ENCODE measurements at regions not wholly inside any gene's neighbourhood (a gene's known extent, or its start where the extent isn't known, plus 50 kb on each side); places are given as distances from the start of the nearest gene placed in this dataset.

DNA sequence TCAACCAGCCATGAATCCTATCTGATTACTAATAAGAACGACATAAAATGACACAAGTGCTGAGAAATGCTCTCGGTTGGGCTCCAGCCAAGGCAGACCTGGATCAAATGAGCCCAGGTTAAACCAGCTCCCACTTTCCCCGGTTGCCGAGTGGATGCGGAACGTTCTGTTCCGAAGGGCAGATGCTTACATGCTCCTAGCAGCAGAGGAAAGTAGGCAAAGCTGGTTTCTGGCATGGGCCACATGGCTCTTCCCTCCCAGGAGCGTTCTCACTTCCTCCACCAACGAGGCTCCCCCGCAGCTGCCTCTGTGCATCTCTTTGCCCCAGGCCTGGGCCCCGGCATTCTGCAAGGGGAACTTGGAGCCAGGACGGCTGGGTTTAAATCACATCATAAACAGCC, 61.8 kb upstream of the SDK1 start:
- WGBS, 2 donors (ENCODE audit: extremely low coverage in 2 of 2, insufficient read length in 2 of 2, insufficient replicate concordance in 1 of 2), result no CpG with 5 or more reads among the region's 12 CpGs
- no peak overlapping the region for H3K23ac ChIP-seq (ENCODE audit: low read depth, low read length, poor library complexity)
- H3K4me2 ChIP-seq (ENCODE audit: insufficient read depth, low read length, poor library complexity, severe bottlenecking), result no peak overlapping the region
- H2BK5ac ChIP-seq (ENCODE audit: low read length), result no peak overlapping the region
- H2AFZ ChIP-seq (ENCODE audit: low read length), result no peak overlapping the region
- no peak overlapping the region for H3K4ac ChIP-seq (ENCODE audit: low read length)
- H2BK15ac ChIP-seq (ENCODE audit: low read length), result no peak overlapping the region
- no peaks in the 10 kb centered on the region for H3K79me1 ChIP-seq (ENCODE audit: low read depth, low read length)
- no peak overlapping the region for H3K14ac ChIP-seq (ENCODE audit: low read length)
- H3K27me3 ChIP-seq (ENCODE audit: control insufficient read depth in 3 of 3, insufficient read depth in 3 of 3, low read depth in 1 of 3, low read length in 3 of 3), result no peaks in the 10 kb centered on the region
- no peak for DNase-seq (ENCODE audit: low spot score)
- no peak overlapping the region for H3K18ac ChIP-seq (ENCODE audit: low read length)
- H3K27ac ChIP-seq (replicated peaks; ENCODE audit: low read length), result no peak overlapping the region
- H2BK12ac ChIP-seq (ENCODE audit: low read length), result no peak overlapping the region
- H3K9me3 ChIP-seq (replicated peaks in 1 of 2; ENCODE audit: control insufficient read depth in 2 of 2, insufficient read depth in 1 of 2, low read depth in 1 of 2, low read length in 2 of 2), result peaks cover 0 to 2% of the 10 kb centered on the region in 2 donors
- peaks cover 2 to 8% of the 10 kb centered on the region in 2 donors for H3K4me1 ChIP-seq (ENCODE audit: control insufficient read depth in 2 of 2, insufficient read depth in 1 of 2, low read depth in 1 of 2, low read length in 2 of 2)
- H4K8ac ChIP-seq (ENCODE audit: low read depth, low read length), result no peak overlapping the region
- H3K9ac ChIP-seq (ENCODE audit: low read depth, low read length, poor library complexity), result no peak overlapping the region
- no peak overlapping the region for H2AK5ac ChIP-seq (ENCODE audit: low read depth, low read length)
- H3K4me3 ChIP-seq (ENCODE audit: low read length in 2 of 2), result no peak overlapping the region
- no peak overlapping the region for H2BK120ac ChIP-seq (ENCODE audit: low read depth, low read length)
- no peak overlapping the region for H4K91ac ChIP-seq (ENCODE audit: low read depth, low read length, poor library complexity)
- H3K36me3 ChIP-seq (replicated peaks in 1 of 2; ENCODE audit: control insufficient read depth in 2 of 2, insufficient read depth in 2 of 2, low read length in 2 of 2), result no peaks in the 10 kb centered on the region

DNA sequence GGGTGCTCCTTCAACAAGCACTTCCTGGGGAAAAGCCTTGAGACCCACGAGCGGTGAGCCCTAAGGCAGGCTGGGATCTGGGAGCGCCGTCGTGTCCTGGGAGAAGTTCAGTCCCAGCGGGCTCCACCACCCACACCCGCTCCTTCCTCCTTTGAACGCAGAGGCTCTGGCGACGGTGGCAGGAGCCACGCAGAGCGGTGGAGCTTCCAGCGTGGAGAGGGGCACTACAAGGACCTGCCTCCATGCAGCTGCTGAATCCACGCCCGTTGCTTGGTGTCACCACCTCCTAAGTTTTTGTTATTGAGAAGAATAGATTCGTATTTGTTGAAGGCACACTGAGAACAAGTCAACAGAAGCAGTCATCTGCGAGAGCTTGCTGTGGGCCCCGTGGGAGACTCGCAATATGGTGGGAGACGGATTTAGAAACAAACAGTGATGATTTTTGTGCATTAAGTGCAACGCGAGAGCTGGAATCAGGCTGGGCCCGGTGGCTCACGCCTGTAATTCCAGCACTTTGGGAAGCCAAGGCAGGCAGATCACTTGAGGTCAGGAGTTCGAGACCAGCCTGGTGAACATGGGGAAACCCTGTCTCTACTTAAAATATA, 60.1 kb upstream of the SDK1 start:
- Histone ChIP-seq H3K79me1 (ENCODE audit: low read depth, low read length) (no peaks in the 10 kb centered on the region), H3K4me3 (ENCODE audit: low read length in 2 of 2) (no peak overlapping the region), H3K23ac (ENCODE audit: low read depth, low read length, poor library complexity) (no peak overlapping the region), H4K91ac (ENCODE audit: low read depth, low read length, poor library complexity) (peak overlapping the region; percentile 12), H3K4me1 (ENCODE audit: control insufficient read depth in 2 of 2, insufficient read depth in 1 of 2, low read depth in 1 of 2, low read length in 2 of 2) (peaks cover 2 to 14% of the 10 kb centered on the region in 2 donors), H3K4ac (ENCODE audit: low read length) (no peak overlapping the region), H3K18ac (ENCODE audit: low read length) (no peak overlapping the region), H3K27ac (replicated peaks; ENCODE audit: low read length) (no peak overlapping the region), H2BK120ac (ENCODE audit: low read depth, low read length) (no peak overlapping the region), H3K9me3 (replicated peaks in 1 of 2; ENCODE audit: control insufficient read depth in 2 of 2, insufficient read depth in 1 of 2, low read depth in 1 of 2, low read length in 2 of 2) (no peaks in the 10 kb centered on the region), H4K8ac (ENCODE audit: low read depth, low read length) (no peak overlapping the region), H2BK15ac (ENCODE audit: low read length) (no peak overlapping the region), H3K9ac (ENCODE audit: low read depth, low read length, poor library complexity) (peak overlapping the region; percentile 4), H2BK12ac (ENCODE audit: low read length) (no peak overlapping the region), H3K27me3 (ENCODE audit: control insufficient read depth in 3 of 3, insufficient read depth in 3 of 3, low read depth in 1 of 3, low read length in 3 of 3) (no peaks in the 10 kb centered on the region), H2AK5ac (ENCODE audit: low read depth, low read length) (no peak overlapping the region), H3K4me2 (ENCODE audit: insufficient read depth, low read length, poor library complexity, severe bottlenecking) (no peak overlapping the region), H3K36me3 (replicated peaks in 1 of 2; ENCODE audit: control insufficient read depth in 2 of 2, insufficient read depth in 2 of 2, low read length in 2 of 2) (no peaks in the 10 kb centered on the region), H2AFZ (ENCODE audit: low read length) (no peak overlapping the region), H2BK5ac (ENCODE audit: low read length) (no peak overlapping the region), H3K14ac (ENCODE audit: low read length) (no peak overlapping the region)
- no CpG with 5 or more reads among the region's 25 CpGs for WGBS, 2 donors (ENCODE audit: extremely low coverage in 2 of 2, insufficient read length in 2 of 2, insufficient replicate concordance in 1 of 2)
- no peak for DNase-seq (ENCODE audit: low spot score)

DNA sequence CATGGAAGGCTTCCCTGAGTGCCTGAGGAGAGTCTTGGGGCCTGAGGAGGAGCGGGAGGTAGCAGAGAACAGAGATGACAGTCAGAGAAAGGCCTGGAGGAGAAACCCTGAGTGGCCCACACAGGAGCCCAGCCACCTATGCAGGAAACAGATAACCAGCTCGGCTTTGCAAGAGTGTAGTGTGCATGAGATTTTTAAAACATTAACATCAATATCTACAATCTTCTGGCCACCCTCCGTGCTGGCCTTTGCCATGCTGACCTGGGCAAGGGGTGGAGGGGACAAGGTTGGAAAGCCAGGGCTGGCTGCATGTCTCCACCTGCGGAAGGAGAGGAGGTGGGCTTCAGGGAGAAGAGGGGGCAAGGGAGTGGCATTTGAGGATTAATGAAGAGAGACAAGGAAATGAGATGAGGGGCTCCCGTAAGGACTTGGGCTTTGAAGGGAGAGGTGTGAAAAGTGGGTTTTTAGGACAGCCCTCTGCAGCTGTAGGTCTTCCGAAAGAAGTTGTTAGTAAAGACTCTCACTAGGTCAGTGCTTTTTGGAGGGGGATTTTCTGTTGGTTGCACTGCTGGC, 59.3 kb upstream of the SDK1 start:
- Histone ChIP-seq H3K36me3 (replicated peaks in 1 of 2; ENCODE audit: control insufficient read depth in 2 of 2, insufficient read depth in 2 of 2, low read length in 2 of 2) (no peaks in the 10 kb centered on the region), H2BK15ac (ENCODE audit: low read length) (no peak overlapping the region), H3K4me1 (ENCODE audit: control insufficient read depth in 2 of 2, insufficient read depth in 1 of 2, low read depth in 1 of 2, low read length in 2 of 2) (peaks cover 4 to 14% of the 10 kb centered on the region in 2 donors), H3K23ac (ENCODE audit: low read depth, low read length, poor library complexity) (no peak overlapping the region), H3K9ac (ENCODE audit: low read depth, low read length, poor library complexity) (no peak overlapping the region), H2AFZ (ENCODE audit: low read length) (no peak overlapping the region), H3K14ac (ENCODE audit: low read length) (no peak overlapping the region), H3K27me3 (ENCODE audit: control insufficient read depth in 3 of 3, insufficient read depth in 3 of 3, low read depth in 1 of 3, low read length in 3 of 3) (no peaks in the 10 kb centered on the region), H2BK12ac (ENCODE audit: low read length) (no peak overlapping the region), H3K9me3 (replicated peaks in 1 of 2; ENCODE audit: control insufficient read depth in 2 of 2, insufficient read depth in 1 of 2, low read depth in 1 of 2, low read length in 2 of 2) (peaks cover 0 to 3% of the 10 kb centered on the region in 2 donors), H3K79me1 (ENCODE audit: low read depth, low read length) (no peaks in the 10 kb centered on the region), H3K4me2 (ENCODE audit: insufficient read depth, low read length, poor library complexity, severe bottlenecking) (no peak overlapping the region), H3K27ac (replicated peaks; ENCODE audit: low read length) (no peak overlapping the region), H2BK120ac (ENCODE audit: low read depth, low read length) (no peak overlapping the region), H4K91ac (ENCODE audit: low read depth, low read length, poor library complexity) (no peak overlapping the region), H3K4ac (ENCODE audit: low read length) (no peak overlapping the region), H2AK5ac (ENCODE audit: low read depth, low read length) (no peak overlapping the region), H3K4me3 (ENCODE audit: low read length in 2 of 2) (no peak overlapping the region), H4K8ac (ENCODE audit: low read depth, low read length) (no peak overlapping the region), H2BK5ac (ENCODE audit: low read length) (no peak overlapping the region), H3K18ac (ENCODE audit: low read length) (no peak overlapping the region)
- no CpG with 5 or more reads among the region's 6 CpGs for WGBS, 2 donors (ENCODE audit: extremely low coverage in 2 of 2, insufficient read length in 2 of 2, insufficient replicate concordance in 1 of 2)
- no peak for DNase-seq (ENCODE audit: low spot score)

DNA sequence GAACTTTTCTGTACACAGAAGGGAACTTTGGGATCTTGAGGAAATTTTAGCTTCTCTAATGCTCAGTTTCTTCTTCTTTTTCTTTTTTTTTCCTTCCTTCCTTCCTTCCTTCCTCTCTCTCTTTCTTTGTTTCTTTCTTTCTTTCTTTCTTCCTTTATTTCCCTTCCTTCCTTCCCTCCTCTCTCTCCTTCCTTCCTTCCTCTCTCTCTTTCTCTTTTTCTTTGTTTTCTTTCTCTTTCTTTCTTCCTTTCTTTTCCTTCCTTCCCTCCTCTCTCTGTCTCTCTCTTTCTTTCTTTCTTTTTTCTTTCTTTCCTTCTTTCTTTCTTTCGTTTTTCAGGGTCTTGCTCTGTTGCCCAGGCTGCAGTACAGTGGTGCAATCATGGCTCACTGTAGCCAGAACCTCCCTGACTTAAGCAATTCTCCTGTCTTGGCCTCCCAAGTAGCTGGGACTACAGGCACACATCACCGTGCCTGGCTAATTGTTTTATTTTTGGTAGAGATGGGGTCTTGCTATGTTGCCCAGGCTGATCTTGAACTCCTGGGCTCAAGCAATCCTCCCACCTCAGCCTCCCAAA, 58.6 kb upstream of the SDK1 start:
- Histone ChIP-seq H4K91ac (ENCODE audit: low read depth, low read length, poor library complexity) (no peak overlapping the region), H3K4me2 (ENCODE audit: insufficient read depth, low read length, poor library complexity, severe bottlenecking) (no peak overlapping the region), H3K4ac (ENCODE audit: low read length) (no peak overlapping the region), H3K23ac (ENCODE audit: low read depth, low read length, poor library complexity) (no peak overlapping the region), H3K4me1 (ENCODE audit: control insufficient read depth in 2 of 2, insufficient read depth in 1 of 2, low read depth in 1 of 2, low read length in 2 of 2) (peaks cover 4 to 14% of the 10 kb centered on the region in 2 donors), H2BK12ac (ENCODE audit: low read length) (no peak overlapping the region), H2BK5ac (ENCODE audit: low read length) (no peak overlapping the region), H3K14ac (ENCODE audit: low read length) (no peak overlapping the region), H3K79me1 (ENCODE audit: low read depth, low read length) (no peaks in the 10 kb centered on the region), H3K4me3 (ENCODE audit: low read length in 2 of 2) (no peak overlapping the region), H2AFZ (ENCODE audit: low read length) (no peak overlapping the region), H3K27me3 (ENCODE audit: control insufficient read depth in 3 of 3, insufficient read depth in 3 of 3, low read depth in 1 of 3, low read length in 3 of 3) (no peaks in the 10 kb centered on the region), H3K9me3 (replicated peaks in 1 of 2; ENCODE audit: control insufficient read depth in 2 of 2, insufficient read depth in 1 of 2, low read depth in 1 of 2, low read length in 2 of 2) (peaks cover 0 to 7% of the 10 kb centered on the region in 2 donors), H4K8ac (ENCODE audit: low read depth, low read length) (no peak overlapping the region), H2BK120ac (ENCODE audit: low read depth, low read length) (no peak overlapping the region), H3K36me3 (replicated peaks in 1 of 2; ENCODE audit: control insufficient read depth in 2 of 2, insufficient read depth in 2 of 2, low read length in 2 of 2) (no peaks in the 10 kb centered on the region), H3K18ac (ENCODE audit: low read length) (no peak overlapping the region), H2AK5ac (ENCODE audit: low read depth, low read length) (no peak overlapping the region), H3K27ac (replicated peaks; ENCODE audit: low read length) (no peak overlapping the region), H2BK15ac (ENCODE audit: low read length) (no peak overlapping the region), H3K9ac (ENCODE audit: low read depth, low read length, poor library complexity) (no peak overlapping the region)
- DNase-seq (ENCODE audit: low spot score), result no peak
- WGBS, 2 donors (ENCODE audit: extremely low coverage in 2 of 2, insufficient read length in 2 of 2, insufficient replicate concordance in 1 of 2), result no CpG with 5 or more reads among the region's 2 CpGs
